GM19025 (cell line): ENCODE measurements at regions not wholly inside any gene's neighbourhood (a gene's known extent, or its start where the extent isn't known, plus 50 kb on each side); places are given as distances from the start of the nearest gene placed in this dataset.
"Not testable (repeated sequence)": the region's sequence is repeated elsewhere in the genome, so short reads cannot be mapped to it uniquely, and the experiment has no call there.

ENCODE experiments used
- ATAC-seq: cut with Tn5 transposase; IDR thresholded peaks from one replicate; pipeline ENCODE4 v1.9.1; 2021; ENCODE audit warnings: mild to moderate bottlenecking, low read depth, moderate library complexity; ENCODE audit not compliant: unreplicated experiment

DNA sequence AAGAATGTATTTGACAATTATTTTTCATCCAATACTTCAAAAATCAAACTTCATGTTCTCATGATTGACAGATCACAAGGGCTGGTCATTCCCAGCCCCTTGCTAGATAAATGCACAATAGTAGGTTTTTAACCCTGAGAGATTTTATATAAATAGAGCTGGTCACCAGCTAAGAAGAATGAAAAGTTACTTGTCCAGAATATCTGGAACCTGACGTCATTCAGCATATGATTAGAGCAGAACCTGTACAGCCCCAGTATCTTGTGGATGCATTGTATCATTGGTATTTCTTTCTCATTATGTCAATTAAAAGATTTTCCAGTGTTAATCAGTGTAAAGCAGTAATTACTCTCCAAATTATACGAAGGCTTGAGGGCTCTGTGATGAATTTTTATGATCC is 202.8 kb upstream of the RND3 start:
- ATAC-seq = no peak

DNA sequence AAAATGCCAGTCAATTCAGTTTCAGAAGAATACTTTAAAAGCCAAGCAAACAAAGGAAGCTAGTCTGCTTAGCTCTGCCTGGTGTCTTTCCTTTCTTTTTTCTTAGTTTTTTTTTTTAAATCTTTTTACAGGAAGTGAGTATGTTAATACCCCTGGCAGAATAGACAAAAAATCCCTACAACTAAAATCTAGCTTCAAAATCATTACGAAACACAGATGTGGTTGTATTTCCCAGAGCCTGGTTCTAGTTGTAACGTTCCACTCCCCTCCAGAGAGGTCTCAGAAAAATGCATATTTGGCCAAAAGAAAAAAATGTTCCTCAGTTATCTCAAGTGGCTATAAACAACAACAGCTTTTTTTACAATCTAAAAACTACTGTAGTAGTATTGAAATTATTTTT is 202.1 kb upstream of the RND3 start:
- ATAC-seq = no peak

DNA sequence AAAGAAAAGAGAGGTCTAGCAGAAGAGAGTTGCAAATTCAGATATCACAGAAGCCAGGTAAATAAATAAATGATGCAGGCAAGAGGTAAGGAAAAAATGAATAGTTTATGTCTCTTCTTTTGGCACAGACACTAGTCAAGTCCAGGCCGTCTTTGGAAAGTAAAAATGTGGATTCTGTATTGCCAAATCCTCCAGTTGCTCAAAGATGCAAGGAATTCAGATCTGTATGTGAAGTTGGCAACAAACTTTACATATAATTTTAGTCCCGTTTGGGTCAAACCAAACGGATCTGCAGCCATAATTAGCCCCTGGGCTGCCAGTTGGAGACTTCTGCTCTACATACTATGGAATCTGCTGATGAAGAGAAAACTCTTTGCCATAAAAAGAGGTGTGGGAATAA is 200.5 kb upstream of the RND3 start:
- ATAC-seq = no peak

DNA sequence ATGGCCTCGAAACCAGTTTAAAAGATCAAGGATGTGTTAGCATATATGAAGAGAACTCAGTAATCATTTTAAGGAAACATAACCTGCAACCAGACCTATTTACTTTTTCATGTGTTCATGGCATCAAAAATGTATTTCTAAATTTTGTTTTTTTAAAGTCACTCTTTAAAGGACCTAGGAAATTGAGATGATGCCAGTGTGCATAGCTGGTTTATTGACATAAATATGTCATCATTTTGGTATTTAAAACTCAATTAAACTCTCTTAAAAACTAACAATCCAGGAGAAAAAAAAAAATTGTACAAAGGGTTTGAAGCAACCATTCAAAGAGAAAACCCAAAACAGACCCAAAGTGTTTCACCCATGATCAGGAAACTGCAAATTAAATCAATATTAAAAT is 198.9 kb upstream of the RND3 start:
- no peak for ATAC-seq

DNA sequence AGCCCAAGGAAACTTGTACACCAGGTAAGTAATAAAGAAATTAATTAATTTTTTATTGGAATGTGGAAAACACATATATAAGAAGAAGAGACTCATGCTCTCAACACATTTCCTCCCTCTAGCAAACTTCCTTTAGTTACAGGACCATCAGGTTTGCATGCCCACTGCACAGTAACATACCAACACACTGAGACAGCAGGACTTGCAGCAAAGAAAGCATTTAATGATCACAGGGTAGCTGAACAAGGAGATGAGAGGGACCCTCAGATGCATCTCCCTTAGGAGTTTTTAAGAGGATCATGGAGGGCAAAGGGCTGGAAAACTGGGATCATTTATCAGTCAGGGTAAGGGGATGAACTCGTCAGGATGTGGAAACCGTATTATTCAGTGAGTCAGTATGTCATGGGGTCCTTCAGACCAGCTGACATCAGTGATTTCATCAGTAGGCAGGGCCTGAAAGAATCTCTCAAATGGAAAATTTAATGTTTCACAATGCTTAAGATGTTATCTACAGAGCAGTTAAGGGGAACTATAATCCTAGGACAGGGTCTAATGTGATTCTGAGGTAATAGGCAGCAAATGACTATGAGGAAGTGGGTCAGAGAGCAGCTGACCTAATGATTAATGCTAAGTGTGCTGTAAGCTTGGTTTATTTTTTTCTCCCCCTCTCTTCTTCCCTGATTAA is 193.8 kb upstream of the RND3 start:
- ATAC-seq = no peak

DNA sequence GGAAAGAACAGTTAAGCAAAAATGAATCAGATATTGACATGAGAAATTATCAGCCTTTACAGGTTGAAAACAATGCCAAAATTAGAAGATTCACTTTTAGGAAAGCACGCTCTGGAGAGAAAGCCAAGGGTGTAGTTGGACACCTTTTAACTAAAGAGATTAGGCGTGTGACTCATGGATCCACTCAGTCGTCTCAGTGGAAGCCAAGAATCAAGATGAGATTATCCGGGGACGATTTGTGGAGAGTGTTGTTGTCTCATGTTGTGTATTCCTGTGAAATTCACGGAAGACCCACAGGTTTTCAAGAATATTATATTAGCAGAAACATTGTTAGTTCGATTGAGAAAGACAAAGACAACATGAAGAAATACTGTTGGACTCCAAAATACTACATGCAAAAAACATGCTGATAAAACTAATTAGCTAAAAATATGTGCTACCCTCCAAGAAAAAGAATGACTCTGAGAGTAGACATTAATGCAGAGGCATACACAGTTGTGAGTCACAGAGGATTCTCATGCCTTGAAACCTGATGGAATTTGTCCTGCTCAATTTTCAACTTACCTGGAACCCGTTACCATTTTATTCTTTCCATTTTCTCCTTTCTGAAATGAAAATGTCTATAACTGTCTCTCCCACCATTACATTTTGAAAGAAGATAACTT is 192.1 kb upstream of the RND3 start:
- ATAC-seq = no peak

DNA sequence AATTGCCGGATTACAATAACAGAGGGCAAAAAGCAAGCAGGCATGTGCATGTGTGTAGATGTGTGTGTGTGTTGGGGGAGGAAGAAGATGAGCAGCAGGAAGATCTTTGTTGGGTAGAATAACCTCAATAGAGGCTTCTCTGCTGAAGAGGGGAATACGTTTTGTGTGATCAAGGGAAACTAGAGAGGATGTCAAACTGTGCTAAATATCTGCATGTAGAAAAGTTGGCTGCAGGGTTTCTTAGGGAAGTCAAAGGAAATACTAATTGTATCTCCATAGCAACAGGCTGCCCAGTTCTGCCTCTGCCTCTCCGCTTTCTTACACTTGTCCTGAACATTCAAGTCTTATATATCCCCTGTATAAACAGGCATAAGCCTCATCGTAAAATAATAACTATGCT is 190.1 kb upstream of the RND3 start:
- ATAC-seq = no peak

DNA sequence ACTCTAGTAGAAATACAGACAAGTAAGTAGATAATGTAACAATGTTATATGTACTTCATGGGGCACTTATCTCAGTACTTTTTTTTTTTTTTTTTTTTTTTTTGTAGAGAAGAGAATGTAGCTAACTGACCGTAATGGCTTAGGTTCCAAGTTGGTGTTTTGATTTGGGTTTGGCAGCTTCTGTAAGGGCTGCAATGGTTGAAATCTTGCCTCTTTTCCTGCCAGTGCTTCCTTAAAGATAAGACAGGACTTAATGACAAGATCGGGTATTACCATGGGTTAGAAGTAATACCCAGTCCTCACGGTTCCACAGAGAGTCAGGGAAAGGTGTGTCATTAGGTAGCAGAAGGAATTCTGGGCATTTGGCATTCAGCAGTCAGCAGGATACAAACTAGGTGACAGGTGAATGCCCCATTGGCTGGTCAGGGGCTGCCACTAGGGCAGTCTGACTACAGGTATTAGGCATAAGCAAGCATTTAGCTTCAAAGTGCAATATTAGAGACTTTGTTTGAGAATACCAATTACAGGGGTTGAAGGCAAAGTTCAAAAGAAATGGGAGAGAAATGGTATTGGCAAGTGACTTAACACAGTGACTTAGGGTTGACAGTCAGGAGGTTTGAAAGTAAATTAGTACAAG is 189.4 kb upstream of the RND3 start:
- no peak for ATAC-seq

DNA sequence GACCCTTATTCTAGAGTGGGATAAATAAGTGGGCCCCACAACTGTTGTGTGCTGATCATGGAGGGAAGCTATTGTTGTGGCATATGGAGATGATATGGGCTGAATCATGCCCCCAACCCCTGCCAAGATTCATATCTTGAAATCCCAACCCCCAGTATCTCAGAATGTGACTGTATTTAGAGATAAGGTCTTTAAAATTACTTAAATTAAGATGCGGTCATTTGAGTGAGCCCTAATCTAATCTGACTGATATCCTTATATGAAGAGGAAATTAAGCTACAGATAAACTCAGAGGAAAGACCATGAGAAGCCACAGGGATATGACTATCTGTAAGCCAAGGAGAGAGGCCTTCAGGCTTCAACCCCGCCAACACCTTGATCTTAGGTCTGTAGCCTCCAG is 188.3 kb upstream of the RND3 start:
- no peak for ATAC-seq

DNA sequence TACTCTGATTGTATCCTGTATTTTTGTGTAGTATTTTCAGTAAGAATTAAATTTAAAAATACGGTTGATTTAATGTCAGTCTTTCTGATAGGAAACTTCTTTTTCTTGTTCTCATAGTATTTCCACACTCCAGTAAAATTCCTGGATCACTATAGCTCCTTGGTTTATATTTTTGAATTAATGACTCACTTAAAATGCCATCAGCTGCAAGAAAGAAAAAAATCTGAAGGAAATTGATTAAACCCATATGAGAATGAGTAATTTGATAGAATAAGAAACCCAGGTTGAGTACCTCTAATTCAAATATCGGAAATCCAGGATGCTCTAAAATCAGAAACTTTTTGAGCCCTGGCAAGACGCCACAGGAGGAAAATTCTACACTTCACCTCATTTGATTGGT is 186.8 kb upstream of the RND3 start:
- ATAC-seq = no peak

DNA sequence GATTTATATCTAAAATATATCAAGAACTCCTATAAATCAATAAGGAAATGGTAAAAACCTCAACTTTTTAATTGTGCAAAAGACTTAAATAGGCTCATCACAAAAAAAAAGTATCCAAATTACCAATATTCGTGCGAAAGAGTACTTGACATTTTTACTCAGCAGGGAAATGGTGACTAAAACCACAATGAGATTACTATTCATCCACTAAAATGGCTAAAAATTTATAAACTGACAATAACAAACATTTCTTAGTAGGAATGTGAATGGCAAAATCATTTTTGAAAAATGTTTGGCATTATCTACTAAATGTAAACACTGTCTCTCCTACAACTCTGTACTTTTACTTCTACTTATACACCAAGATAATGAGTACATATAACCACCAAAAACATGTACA is 184.8 kb upstream of the RND3 start:
- ATAC-seq = no peak

DNA sequence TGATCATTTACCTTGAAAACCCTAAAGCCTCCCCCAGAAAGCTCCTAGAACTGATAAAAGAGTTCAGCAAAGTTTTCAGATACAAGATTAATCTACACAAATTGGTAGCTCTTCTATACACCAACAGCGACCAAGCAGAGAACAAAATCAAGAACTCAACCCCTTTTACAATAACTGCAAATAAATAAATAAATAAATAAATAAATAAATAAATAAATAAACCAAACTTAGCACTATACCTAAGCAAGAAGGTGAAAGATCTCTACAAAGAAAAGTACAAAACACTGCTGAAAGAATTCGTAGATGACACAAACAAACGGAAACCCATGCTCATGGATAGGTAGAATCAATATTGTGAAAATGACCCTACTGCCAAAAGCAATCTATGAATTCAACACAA is 182.0 kb upstream of the RND3 start:
- no peak for ATAC-seq

DNA sequence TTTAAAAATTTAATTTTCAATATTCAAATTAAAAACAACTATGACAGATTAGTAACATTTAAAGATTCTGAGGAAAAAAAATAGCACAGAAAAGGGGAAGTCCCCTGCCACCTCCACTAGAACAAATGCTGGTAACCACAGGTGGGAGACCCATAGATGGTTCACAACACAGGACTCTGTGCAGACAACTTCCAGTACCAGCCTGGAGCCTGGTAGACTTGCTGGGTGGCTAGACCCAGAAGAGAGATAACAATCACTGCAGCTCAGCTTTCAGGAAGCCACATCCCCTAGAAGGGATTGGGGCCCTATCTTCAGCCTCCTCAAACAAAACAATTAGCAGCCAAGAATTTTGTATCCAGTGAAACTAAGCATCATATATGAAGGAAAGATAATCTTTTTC is 179.6 kb upstream of the RND3 start:
- ATAC-seq = not testable (repeated sequence)

DNA sequence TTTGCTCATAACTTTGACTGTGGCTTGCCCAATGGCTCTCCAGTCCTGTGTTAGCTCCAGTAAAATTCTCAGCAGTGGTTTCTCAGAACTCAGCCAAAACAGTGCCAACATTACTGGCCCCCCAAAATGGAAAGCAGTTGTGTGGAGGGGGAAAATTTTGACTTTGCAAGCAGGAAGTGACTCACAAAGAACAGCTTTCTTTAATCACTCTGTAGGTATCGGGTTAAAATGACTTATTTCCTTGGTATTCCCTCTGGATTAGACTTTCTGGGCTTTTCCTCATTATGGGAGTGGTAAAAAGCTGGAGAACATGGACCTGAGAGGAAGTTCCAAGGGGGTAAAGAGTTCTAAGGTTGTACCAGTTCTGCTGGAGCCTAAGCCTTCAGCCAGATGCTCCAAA is 175.7 kb upstream of the RND3 start:
- no peak for ATAC-seq

DNA sequence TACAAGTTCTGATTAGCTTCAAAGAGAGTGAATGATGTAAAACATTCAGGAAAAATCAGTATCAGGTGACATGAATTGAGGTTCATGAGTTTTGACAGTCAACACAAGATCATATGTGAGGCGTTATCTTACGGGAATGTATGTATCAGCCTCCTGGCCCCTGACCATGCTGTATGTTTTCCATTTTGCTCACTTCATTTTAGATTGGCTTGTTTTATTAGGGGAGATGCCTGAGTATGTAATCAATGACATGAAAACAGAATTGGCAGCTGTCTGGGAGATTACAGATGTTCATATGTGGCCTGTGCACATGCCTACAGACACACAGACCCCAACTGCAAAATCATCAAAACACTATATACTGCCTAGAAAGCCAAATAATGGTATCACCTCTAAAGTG is 168.5 kb upstream of the RND3 start:
- ATAC-seq = no peak

DNA sequence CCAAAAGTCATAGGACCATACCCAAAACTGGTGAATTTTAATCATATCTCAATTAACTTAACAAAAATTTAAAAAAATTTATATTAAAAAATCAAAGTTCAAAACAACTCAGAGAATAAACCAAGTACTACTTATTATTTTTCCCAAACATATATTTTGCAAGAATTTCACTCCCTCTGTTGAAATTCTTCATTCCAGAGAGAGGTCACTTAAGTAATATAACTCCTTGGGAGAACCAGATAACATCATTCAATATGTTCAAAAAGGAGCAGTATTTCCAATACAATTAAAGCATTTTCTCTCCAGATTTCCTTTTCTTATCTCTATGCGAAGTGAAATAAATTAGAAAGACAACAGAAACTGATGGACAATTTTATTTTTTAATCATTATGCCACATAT is 165.9 kb upstream of the RND3 start:
- ATAC-seq = no peak

DNA sequence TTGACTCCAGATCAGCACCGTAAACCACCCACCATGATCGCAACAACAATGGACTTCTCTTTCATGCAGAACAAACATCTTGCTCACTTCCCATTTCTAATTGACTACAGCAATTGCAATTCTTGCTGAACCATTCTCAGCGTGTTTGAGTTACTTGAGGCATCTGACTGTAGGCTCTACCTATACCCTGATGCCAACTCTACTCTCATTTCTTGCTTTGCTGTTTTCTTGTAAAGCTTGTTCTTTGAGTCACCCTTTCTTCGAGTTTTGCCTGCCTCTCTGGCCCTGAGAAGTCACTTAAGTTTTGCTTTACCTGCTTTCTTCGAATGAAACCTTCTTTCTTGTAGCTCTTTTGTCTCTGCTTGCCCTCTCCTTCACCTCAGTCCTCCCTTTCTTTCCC is 160.5 kb upstream of the RND3 start:
- ATAC-seq = no peak

DNA sequence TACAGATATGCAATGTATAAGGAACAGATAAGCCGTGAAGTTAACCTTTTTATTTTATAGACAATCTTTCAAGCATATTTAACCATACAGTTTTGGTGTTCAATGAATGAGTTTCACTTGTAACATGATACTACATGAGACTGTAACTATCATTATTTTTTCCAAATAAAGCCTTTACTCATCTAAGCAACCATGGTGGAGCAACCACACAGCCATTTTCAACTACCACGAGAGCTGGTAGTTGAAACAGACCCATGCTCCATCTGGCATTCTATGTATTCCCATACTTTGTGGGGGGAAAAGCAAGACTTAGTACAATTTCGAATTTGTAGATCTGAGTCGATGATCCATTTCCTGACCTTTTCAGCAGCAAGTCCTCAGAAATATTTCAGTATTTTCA is 159.3 kb upstream of the RND3 start:
- ATAC-seq = no peak

DNA sequence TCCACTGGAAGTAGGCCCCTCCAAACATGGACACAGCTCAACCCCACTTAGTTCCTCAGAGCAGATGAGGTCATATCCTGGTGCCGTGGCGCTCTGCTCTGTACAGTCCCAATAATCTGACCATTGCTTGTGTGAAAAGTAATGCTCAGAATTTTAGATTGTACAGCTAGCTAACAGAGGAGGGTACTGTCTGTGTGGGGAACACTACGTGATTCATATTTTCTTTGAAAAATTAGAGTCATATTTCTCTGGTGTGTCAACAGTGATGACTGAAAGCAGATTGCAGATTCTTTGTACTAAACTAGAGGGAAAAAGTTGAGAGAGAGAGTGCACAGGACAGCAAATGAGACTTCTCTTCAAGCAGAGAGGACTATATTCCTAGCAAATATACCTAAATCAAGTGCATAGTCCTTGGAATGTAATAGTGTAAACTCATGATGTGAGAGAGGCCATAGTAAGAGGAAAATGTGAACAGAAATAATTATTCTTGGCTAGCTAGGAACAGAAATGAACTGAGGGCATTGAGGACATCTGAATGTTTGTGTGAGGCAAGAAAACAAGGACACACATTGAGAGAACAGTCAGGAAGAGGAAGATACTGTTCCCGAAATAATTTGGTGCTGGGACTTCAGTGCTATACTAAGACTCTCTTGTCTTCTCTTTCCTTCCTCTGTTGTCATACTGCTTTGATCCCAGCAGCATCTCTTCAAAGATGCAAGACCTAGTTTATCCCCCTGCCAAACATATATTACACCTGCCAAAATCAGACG is 157.0 kb upstream of the RND3 start:
- no peak for ATAC-seq

DNA sequence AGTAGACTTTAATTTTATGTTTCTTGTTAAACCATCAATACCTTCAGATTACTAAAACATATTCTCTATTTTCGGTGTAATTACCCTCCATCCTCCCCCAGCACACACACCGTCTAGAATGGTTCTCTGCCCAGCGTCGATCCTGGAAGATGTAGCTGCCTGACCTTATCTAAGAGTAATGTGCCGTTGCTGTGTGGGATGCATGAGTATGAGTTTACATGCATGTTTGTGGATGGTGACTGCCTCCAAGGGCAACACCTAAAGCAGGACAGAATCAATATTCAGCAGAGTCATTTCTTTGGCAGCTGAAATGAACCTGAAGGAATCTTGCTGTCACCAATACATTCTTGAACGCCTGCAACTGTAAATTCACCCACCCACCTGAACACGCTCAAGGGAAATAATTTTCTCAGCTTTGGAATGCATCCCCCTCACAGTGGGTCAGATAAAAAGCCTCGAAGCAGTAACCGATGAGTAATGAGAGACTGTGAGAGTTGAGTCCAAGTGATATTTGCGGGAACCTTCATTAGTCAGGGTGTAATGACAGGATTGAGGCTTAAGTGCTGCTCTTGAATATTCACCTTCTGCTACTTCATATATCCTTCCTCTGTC is 155.8 kb upstream of the RND3 start:
- ATAC-seq = no peak

DNA sequence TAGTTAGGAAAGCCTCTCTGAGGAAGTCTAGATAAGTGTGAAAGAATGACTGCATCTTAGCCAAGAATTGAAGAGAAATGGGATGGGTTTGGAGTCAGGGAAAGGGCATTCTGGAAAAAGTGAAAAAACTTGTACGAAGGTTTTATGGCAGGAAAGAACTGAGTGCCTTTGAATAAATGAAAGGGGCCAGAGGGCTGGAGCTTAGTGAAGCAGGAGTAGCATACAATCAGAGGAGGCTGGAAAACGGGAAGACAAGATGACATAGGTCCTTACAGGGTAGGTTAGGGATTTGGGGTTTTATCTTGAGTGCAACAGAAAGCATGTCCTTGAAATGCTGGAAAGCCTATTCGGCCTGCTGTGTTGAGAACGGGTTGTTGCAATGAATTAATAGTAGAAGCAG is 152.6 kb upstream of the RND3 start:
- no peak for ATAC-seq
